ENCODE measurements at regions not wholly inside any gene's neighbourhood (a gene's known extent, or its start where the extent isn't known, plus 50 kb on each side); places are given as distances from the start of the nearest gene placed in this dataset.
"Not testable (repeated sequence)": the region's sequence is repeated elsewhere in the genome, so short reads cannot be mapped to it uniquely, and the experiment has no call there.

DNA sequence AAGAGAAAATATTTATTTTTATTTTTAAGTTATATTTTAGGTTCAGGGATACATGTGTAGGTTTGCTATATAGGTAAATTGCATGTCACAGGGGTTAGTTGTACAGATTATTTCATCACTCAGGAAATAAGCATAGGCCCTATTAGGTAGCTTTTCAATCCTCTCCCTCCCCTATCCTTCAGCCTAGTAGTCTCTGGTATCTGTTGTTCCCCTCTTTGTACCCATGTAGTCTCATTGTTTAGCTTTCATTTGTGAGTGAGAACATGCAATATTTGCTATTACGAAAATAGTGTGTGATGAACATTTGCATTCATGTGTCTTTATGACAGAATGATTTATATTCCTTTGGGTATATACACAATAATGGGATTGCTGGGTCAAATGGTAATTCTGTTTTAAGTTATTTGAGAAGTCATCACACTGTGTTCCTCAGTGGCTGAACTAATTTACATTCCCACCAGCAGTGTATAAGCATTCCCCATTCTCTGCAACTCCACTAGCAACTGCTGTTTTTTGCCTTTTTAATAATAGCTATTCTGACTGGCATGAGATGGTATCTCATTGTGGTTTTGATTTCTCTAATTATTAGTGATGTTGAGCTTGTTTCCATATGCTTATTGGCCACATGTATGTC is 863.3 kb downstream of the TTLL7 start:
- TF ChIP-seq, protein P1, sequence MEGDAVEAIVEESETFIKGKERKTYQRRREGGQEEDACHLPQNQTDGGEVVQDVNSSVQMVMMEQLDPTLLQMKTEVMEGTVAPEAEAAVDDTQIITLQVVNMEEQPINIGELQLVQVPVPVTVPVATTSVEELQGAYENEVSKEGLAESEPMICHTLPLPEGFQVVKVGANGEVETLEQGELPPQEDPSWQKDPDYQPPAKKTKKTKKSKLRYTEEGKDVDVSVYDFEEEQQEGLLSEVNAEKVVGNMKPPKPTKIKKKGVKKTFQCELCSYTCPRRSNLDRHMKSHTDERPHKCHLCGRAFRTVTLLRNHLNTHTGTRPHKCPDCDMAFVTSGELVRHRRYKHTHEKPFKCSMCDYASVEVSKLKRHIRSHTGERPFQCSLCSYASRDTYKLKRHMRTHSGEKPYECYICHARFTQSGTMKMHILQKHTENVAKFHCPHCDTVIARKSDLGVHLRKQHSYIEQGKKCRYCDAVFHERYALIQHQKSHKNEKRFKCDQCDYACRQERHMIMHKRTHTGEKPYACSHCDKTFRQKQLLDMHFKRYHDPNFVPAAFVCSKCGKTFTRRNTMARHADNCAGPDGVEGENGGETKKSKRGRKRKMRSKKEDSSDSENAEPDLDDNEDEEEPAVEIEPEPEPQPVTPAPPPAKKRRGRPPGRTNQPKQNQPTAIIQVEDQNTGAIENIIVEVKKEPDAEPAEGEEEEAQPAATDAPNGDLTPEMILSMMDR (IDR thresholded peaks at IDR 0.05): not testable (repeated sequence)
- not testable (repeated sequence) for TF ChIP-seq EP300, POLR2AphosphoS5 (IDR thresholded peaks at IDR 0.05)

All from upper lobe of left lung (tissue), 4 donors.